ENCODE measurements at regions not wholly inside any gene's neighbourhood (a gene's known extent, or its start where the extent isn't known, plus 50 kb on each side); places are given as distances from the start of the nearest gene placed in this dataset.

- no peak for DNase-seq
Measured at GRCh38 chr10:10605551-10606081, 412.1 kb upstream of the CELF2 start.

GRCh38 chr10:10609379-10609955 lies 408.2 kb upstream of the CELF2 start:
- DNase-seq, result no peak

- no peak for DNase-seq
Measured at GRCh38 chr10:10610171-10610570, 407.5 kb upstream of the CELF2 start.

GRCh38 chr10:10612151-10612550 lies 405.5 kb upstream of the CELF2 start:
- no peak for DNase-seq

GRCh38 chr10:10613656-10614244 lies 403.9 kb upstream of the CELF2 start:
- no peak for DNase-seq

- no peak for DNase-seq
Measured at GRCh38 chr10:10617686-10618085, 400.0 kb upstream of the CELF2 start.

GRCh38 chr10:10618139-10618538 lies 399.5 kb upstream of the CELF2 start:
- DNase-seq, result no peak

GRCh38 chr10:10623958-10624566 lies 393.6 kb upstream of the CELF2 start:
- DNase-seq, result no peak

- DNase-seq, result no peak
Measured at GRCh38 chr10:10624567-10624962, 393.1 kb upstream of the CELF2 start.

GRCh38 chr10:10625491-10625890 lies 392.2 kb upstream of the CELF2 start:
- DNase-seq, result no peak

GRCh38 chr10:10626734-10627133 lies 390.9 kb upstream of the CELF2 start:
- no peak for DNase-seq

GRCh38 chr10:10627414-10627813 lies 390.3 kb upstream of the CELF2 start:
- no peak for DNase-seq

- no peak for DNase-seq
Measured at GRCh38 chr10:10629512-10629911, 388.2 kb upstream of the CELF2 start.

GRCh38 chr10:10630281-10630680 lies 387.4 kb upstream of the CELF2 start:
- no peak for DNase-seq

- DNase-seq, result no peak
Measured at GRCh38 chr10:10630782-10631181, 386.9 kb upstream of the CELF2 start.

GRCh38 chr10:10642189-10642588 lies 375.5 kb upstream of the CELF2 start:
- DNase-seq, result no peak

GRCh38 chr10:10642751-10643150 lies 374.9 kb upstream of the CELF2 start:
- no peak for DNase-seq

- no peak for DNase-seq
Measured at GRCh38 chr10:10644008-10644646, 373.5 kb upstream of the CELF2 start.

GRCh38 chr10:10644676-10645385 lies 372.8 kb upstream of the CELF2 start:
- no peak for DNase-seq

GRCh38 chr10:10647331-10647730 lies 370.3 kb upstream of the CELF2 start:
- DNase-seq, result no peak

GRCh38 chr10:10657139-10657760 lies 360.4 kb upstream of the CELF2 start:
- DNase-seq, result no peak

- no peak for DNase-seq
Measured at GRCh38 chr10:10658172-10658785, 359.4 kb upstream of the CELF2 start.

Data from amniotic stem cell (primary cell).